Neuronal stem cell (in vitro differentiated cells): ENCODE measurements at regions not wholly inside any gene's neighbourhood (a gene's known extent, or its start where the extent isn't known, plus 50 kb on each side); places are given as distances from the start of the nearest gene placed in this dataset.

Experiments used
- DNase-seq: peaks from one replicate; pipeline ENCODE4 v3.0.0-alpha.2; 2013; ENCODE audit warnings: low spot score
- H2AFZ ChIP-seq: one replicate; pipeline ENCODE4 v1.6.1; 2013; ENCODE audit warnings: mild to moderate bottlenecking, low read length, inconsistent platforms
- H2AK5ac ChIP-seq: 2 replicates; pipeline ENCODE4 v1.6.1; 2013; ENCODE audit warnings: low read depth, mild to moderate bottlenecking, inconsistent platforms, low read length, moderate library complexity, mixed read lengths
- H2BK120ac ChIP-seq: 2 replicates; pipeline ENCODE4 v1.6.1; 2013; ENCODE audit warnings: low read depth, mild to moderate bottlenecking, inconsistent platforms, low read length, moderate library complexity, mixed read lengths
- H2BK12ac ChIP-seq: one replicate; pipeline ENCODE4 v1.6.1; 2013; ENCODE audit warnings: low read length, inconsistent platforms
- H2BK15ac ChIP-seq: 2 replicates; pipeline ENCODE4 v1.6.1; 2013; ENCODE audit warnings: mild to moderate bottlenecking, low read length, inconsistent platforms, mixed read lengths
- H2BK5ac ChIP-seq: one replicate; pipeline ENCODE4 v1.6.1; 2013; ENCODE audit warnings: inconsistent platforms, mild to moderate bottlenecking, low read length, moderate library complexity
- H3K14ac ChIP-seq: one replicate; pipeline ENCODE4 v1.6.1; 2013; ENCODE audit warnings: low read length, inconsistent platforms
- H3K18ac ChIP-seq: 2 replicates; pipeline ENCODE4 v1.6.1; 2013; ENCODE audit warnings: low read length, inconsistent platforms
- H3K23ac ChIP-seq: 2 replicates; pipeline ENCODE4 v1.6.1; 2013; ENCODE audit warnings: low read depth, mild to moderate bottlenecking, mixed read lengths, low read length, inconsistent platforms; ENCODE audit not compliant: poor library complexity
- H3K27ac ChIP-seq: replicated peaks from 3 replicates; pipeline ENCODE4 v1.5.1; 2013; ENCODE audit warnings: low read length, inconsistent platforms
- H3K27me3 ChIP-seq, 3 experiments: 2 replicates each; pipeline ENCODE4 v1.6.1; 2013; ENCODE audit warnings: low read length in 3 of 3, mild to moderate bottlenecking in 2 of 3, inconsistent platforms in 1 of 3, low read depth in 1 of 3, mixed read lengths in 1 of 3, moderate library complexity in 1 of 3; ENCODE audit not compliant: control insufficient read depth in 3 of 3, insufficient read depth in 3 of 3
- H3K36me3 ChIP-seq, 2 donors: replicated peaks in 1 of 2; 2 replicates each; pipeline ENCODE4 v1.6.1; 2013; ENCODE audit warnings: low read length in 2 of 2; ENCODE audit not compliant: control insufficient read depth in 2 of 2, insufficient read depth in 2 of 2
- H3K4ac ChIP-seq: 2 replicates; pipeline ENCODE4 v1.6.1; 2013; ENCODE audit warnings: inconsistent platforms, mild to moderate bottlenecking, low read length, moderate library complexity
- H3K4me1 ChIP-seq, 2 donors: 1 replicate in 1 of 2; 2 replicates in 1 of 2; pipeline ENCODE4 v1.6.1; 2013; ENCODE audit warnings: low read length in 2 of 2, low read depth in 1 of 2; ENCODE audit not compliant: control insufficient read depth in 2 of 2, insufficient read depth in 1 of 2
- H3K4me2 ChIP-seq: one replicate; pipeline ENCODE4 v1.6.1; 2013; ENCODE audit warnings: mild to moderate bottlenecking, low read length, inconsistent platforms; ENCODE audit not compliant: insufficient read depth, poor library complexity, severe bottlenecking
- H3K4me3 ChIP-seq, 2 donors: 2 replicates each; pipeline ENCODE4 v1.5.1; 2013; ENCODE audit warnings: low read length in 2 of 2, mild to moderate bottlenecking in 2 of 2, inconsistent platforms in 1 of 2, moderate library complexity in 1 of 2
- H3K79me1 ChIP-seq: one replicate; pipeline ENCODE4 v1.6.1; 2013; ENCODE audit warnings: low read depth, mild to moderate bottlenecking, inconsistent platforms, low read length, moderate library complexity
- H3K9ac ChIP-seq: one replicate; pipeline ENCODE4 v1.6.1; 2013; ENCODE audit warnings: mild to moderate bottlenecking, low read depth, low read length, inconsistent platforms; ENCODE audit not compliant: poor library complexity
- H3K9me3 ChIP-seq, 2 donors: replicated peaks in 1 of 2; 2 replicates each; pipeline versions ENCODE3 to v1.6.1; 2013; ENCODE audit warnings: low read length in 2 of 2, mild to moderate bottlenecking in 2 of 2, inconsistent platforms in 1 of 2, low read depth in 1 of 2, mixed read lengths in 1 of 2, moderate library complexity in 1 of 2; ENCODE audit not compliant: control insufficient read depth in 2 of 2, insufficient read depth in 1 of 2
- H4K8ac ChIP-seq: one replicate; pipeline ENCODE4 v1.6.1; 2013; ENCODE audit warnings: low read depth, mild to moderate bottlenecking, inconsistent platforms, low read length, moderate library complexity
- H4K91ac ChIP-seq: one replicate; pipeline ENCODE4 v1.6.1; 2013; ENCODE audit warnings: low read length, low read depth, mild to moderate bottlenecking, inconsistent platforms; ENCODE audit not compliant: poor library complexity
- WGBS, 2 donors: extraction: QIAGEN DNeasy Blood & Tissue Kit; methylation state at CpG; one replicate each; pipeline ENCODE4 v1.1.7; 2013; ENCODE audit warnings: missing lambda C conversion rate in 2 of 2, mixed read lengths in 1 of 2; ENCODE audit not compliant: insufficient read length in 2 of 2, insufficient replicate concordance in 1 of 2; ENCODE audit errors: extremely low coverage in 2 of 2; 5-methylcytosine and 5-hydroxymethylcytosine counted together

GRCh38 chr1:194367121-194367520, 1180.7 kb upstream of the B3GALT2 start:
- Histone ChIP-seq H3K79me1 (no peaks in the 10 kb centered on the region), H3K27ac (no peak overlapping the region), H2BK120ac (no peak overlapping the region), H3K4ac (no peak overlapping the region), H3K4me3 (no peak overlapping the region), H3K4me1 (no peaks in the 10 kb centered on the region), H2BK5ac (no peak overlapping the region), H2BK15ac (no peak overlapping the region), H3K36me3 (no peaks in the 10 kb centered on the region), H3K9ac (no peak overlapping the region), H3K27me3 (no peaks in the 10 kb centered on the region), H2BK12ac (no peak overlapping the region), H2AK5ac (no peak overlapping the region), H3K4me2 (no peak overlapping the region), H3K9me3 (peaks cover 0 to 3% of the 10 kb centered on the region in 2 donors), H2AFZ (no peak overlapping the region), H3K23ac (no peak overlapping the region), H3K14ac (no peak overlapping the region), H4K91ac (no peak overlapping the region), H3K18ac (no peak overlapping the region), H4K8ac (no peak overlapping the region)
- no peak for DNase-seq
- no CpG with 5 or more reads among the region's 2 CpGs for WGBS, 2 donors

DNA sequence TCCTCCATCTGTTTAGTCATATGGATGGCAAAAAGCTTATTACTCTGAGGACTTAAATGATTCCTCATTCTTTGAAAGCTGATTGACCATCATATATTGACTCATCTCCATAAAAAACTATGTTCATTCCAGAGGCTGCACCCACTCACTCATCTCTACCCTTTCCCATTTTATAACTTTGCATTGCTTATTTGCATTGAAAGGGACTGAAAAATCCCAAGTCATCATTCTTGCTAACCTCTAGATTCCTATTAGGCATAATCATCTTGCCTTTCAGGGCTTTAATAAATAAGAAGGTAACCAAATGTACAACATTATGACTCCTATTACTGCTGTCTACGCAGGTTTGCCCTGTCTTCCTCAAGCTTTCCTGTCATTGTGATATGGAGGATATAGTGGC, 1180.3 kb upstream of the B3GALT2 start:
- no peak overlapping the region for H3K9ac ChIP-seq
- H2BK120ac ChIP-seq: no peak overlapping the region
- H3K4ac ChIP-seq: no peak overlapping the region
- H3K14ac ChIP-seq: no peak overlapping the region
- no peak overlapping the region for H2BK5ac ChIP-seq
- no peak overlapping the region for H4K8ac ChIP-seq
- H2BK15ac ChIP-seq: no peak overlapping the region
- H3K27ac ChIP-seq: no peak overlapping the region
- H3K27me3 ChIP-seq: no peaks in the 10 kb centered on the region
- H3K18ac ChIP-seq: no peak overlapping the region
- no peak overlapping the region for H3K4me2 ChIP-seq
- H3K36me3 ChIP-seq: no peaks in the 10 kb centered on the region
- no peak overlapping the region for H4K91ac ChIP-seq
- H2AFZ ChIP-seq: no peak overlapping the region
- H3K9me3 ChIP-seq: peaks cover 0 to 3% of the 10 kb centered on the region in 2 donors
- H2AK5ac ChIP-seq: no peak overlapping the region
- H3K4me1 ChIP-seq: no peaks in the 10 kb centered on the region
- no peak overlapping the region for H3K23ac ChIP-seq
- WGBS, 2 donors: no CpG with 5 or more reads among the region's 1 CpG
- H3K4me3 ChIP-seq: no peak overlapping the region
- H3K79me1 ChIP-seq: no peaks in the 10 kb centered on the region
- no peak overlapping the region for H2BK12ac ChIP-seq
- no peak for DNase-seq

DNA sequence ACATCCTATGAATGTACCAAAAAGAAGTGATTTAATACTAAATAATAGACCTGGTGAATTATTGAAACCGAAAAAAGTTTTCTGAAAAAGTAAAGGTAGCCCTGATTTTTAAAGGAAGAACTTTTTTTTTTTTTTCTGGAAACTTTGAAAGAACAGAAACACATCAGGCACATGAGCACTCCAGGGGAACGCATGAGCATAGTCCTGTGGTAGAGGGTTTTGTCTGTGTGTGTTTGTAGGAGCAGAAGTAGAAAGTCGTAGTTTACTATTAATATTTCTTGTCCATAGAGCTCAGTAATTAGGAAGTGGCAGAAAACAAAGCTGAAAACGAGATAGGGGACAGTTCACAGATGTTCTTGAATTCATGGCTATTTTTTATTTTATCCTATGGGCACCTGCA, 1175.9 kb upstream of the B3GALT2 start:
- Histone ChIP-seq H2BK5ac (no peak overlapping the region), H3K4me3 (no peak overlapping the region), H3K4ac (no peak overlapping the region), H3K79me1 (no peaks in the 10 kb centered on the region), H3K4me1 (no peaks in the 10 kb centered on the region), H3K27me3 (no peaks in the 10 kb centered on the region), H2AK5ac (no peak overlapping the region), H3K4me2 (no peak overlapping the region), H3K9me3 (no peaks in the 10 kb centered on the region), H4K8ac (no peak overlapping the region), H2BK120ac (no peak overlapping the region), H2AFZ (no peak overlapping the region), H3K36me3 (no peaks in the 10 kb centered on the region), H3K9ac (no peak overlapping the region), H4K91ac (no peak overlapping the region), H2BK15ac (no peak overlapping the region), H3K14ac (no peak overlapping the region), H2BK12ac (no peak overlapping the region), H3K18ac (no peak overlapping the region), H3K23ac (no peak overlapping the region), H3K27ac (no peak overlapping the region)
- WGBS, 2 donors: no CpG with 5 or more reads among the region's 4 CpGs
- DNase-seq: no peak

GRCh38 chr1:194361374-194362131, 1175.1 kb upstream of the B3GALT2 start:
- 0% methylated on average over 1 of the region's 5 CpGs for WGBS, 2 donors
- no peak overlapping the region for H4K8ac ChIP-seq
- H3K4me1 ChIP-seq: no peaks in the 10 kb centered on the region
- H3K14ac ChIP-seq: no peak overlapping the region
- H3K27ac ChIP-seq: no peak overlapping the region
- H3K9me3 ChIP-seq: no peaks in the 10 kb centered on the region
- H4K91ac ChIP-seq: no peak overlapping the region
- no peak overlapping the region for H3K4me3 ChIP-seq
- no peak overlapping the region for H3K18ac ChIP-seq
- H2BK5ac ChIP-seq: no peak overlapping the region
- no peak overlapping the region for H2BK12ac ChIP-seq
- no peak overlapping the region for H3K4ac ChIP-seq
- no peak overlapping the region for H2BK15ac ChIP-seq
- H3K23ac ChIP-seq: no peak overlapping the region
- no peak overlapping the region for H2BK120ac ChIP-seq
- no peak for DNase-seq
- no peak overlapping the region for H2AFZ ChIP-seq
- no peaks in the 10 kb centered on the region for H3K79me1 ChIP-seq
- H3K4me2 ChIP-seq: no peak overlapping the region
- H3K36me3 ChIP-seq: no peaks in the 10 kb centered on the region
- no peaks in the 10 kb centered on the region for H3K27me3 ChIP-seq
- no peak overlapping the region for H3K9ac ChIP-seq
- H2AK5ac ChIP-seq: no peak overlapping the region
